GM12865 (cell line): ENCODE measurements at regions not wholly inside any gene's neighbourhood (a gene's known extent, or its start where the extent isn't known, plus 50 kb on each side); places are given as distances from the start of the nearest gene placed in this dataset.

Source experiments
- DNase-seq: peaks from one replicate; pipeline ENCODE4 v3.0.0; 2010; ENCODE audit warnings: low read depth
- H3K4me3 ChIP-seq: 2 replicates; pipeline ENCODE4 v1.5.1; 2011; ENCODE audit warnings: mild to moderate bottlenecking, low read depth, low read length, control low read depth
- CTCF ChIP-seq: IDR thresholded peaks from 2 replicates; pipeline ENCODE4 v1.5.1; 2011; ENCODE audit warnings: low read length, control low read depth, low read depth, inconsistent platforms; ENCODE audit not compliant: insufficient read depth; ENCODE audit errors: missing control alignments

GRCh38 chr5:136674178-136674577 is 308.8 kb upstream of the TRPC7 start:
- no peak overlapping the region for H3K4me3 ChIP-seq
- no peak for DNase-seq
- no peak for TF ChIP-seq CTCF

GRCh38 chr5:136667789-136668188 is 302.4 kb upstream of the TRPC7 start:
- DNase-seq, result no peak
- no peak for TF ChIP-seq CTCF
- H3K4me3 ChIP-seq, result no peak overlapping the region

GRCh38 chr5:136666970-136667620 is 301.8 kb upstream of the TRPC7 start:
- H3K4me3 ChIP-seq, result no peak overlapping the region
- no peak for TF ChIP-seq CTCF
- no peak for DNase-seq

GRCh38 chr5:136665331-136665730 is 300.0 kb upstream of the TRPC7 start:
- DNase-seq, result no peak
- TF ChIP-seq CTCF, result no peak
- H3K4me3 ChIP-seq, result no peak overlapping the region

GRCh38 chr5:136661026-136661425 is 295.7 kb upstream of the TRPC7 start:
- H3K4me3 ChIP-seq, result no peak overlapping the region
- no peak for TF ChIP-seq CTCF
- no peak for DNase-seq

GRCh38 chr5:136656811-136657210 is 291.5 kb upstream of the TRPC7 start:
- no peak for DNase-seq
- TF ChIP-seq CTCF, result no peak
- no peak overlapping the region for H3K4me3 ChIP-seq

- no peak for TF ChIP-seq CTCF
- no peak for DNase-seq
- H3K4me3 ChIP-seq, result no peak overlapping the region
Observed at GRCh38 chr5:136655468-136655867, 290.1 kb upstream of the TRPC7 start.
